ENCODE measurements at regions not wholly inside any gene's neighbourhood (a gene's known extent, or its start where the extent isn't known, plus 50 kb on each side); places are given as distances from the start of the nearest gene placed in this dataset.

- intact Hi-C loops (cut with micrococcal nuclease): no loop called here
- ATAC-seq (no peak), DNase-seq (no peak)
Observed at GRCh38 chr7:86222806-86223205, 420.9 kb upstream of the GRM3 start.

GRCh38 chr7:86214734-86215133 is 429.0 kb upstream of the GRM3 start:
- ATAC-seq: no peak
- intact Hi-C loops (cut with micrococcal nuclease): no loop called here
- no peak for DNase-seq

GRCh38 chr7:86212976-86213375 is 430.7 kb upstream of the GRM3 start:
- DNase-seq (no peak), ATAC-seq (no peak)
- intact Hi-C loops (cut with micrococcal nuclease): no loop called here

- intact Hi-C loops (cut with micrococcal nuclease): no loop called here
- no peak for DNase-seq
- no peak for ATAC-seq
Observed at GRCh38 chr7:86209036-86209435, 434.7 kb upstream of the GRM3 start.

GRCh38 chr7:86207740-86208139 is 436.0 kb upstream of the GRM3 start:
- no peak for ATAC-seq
- intact Hi-C loops (cut with micrococcal nuclease): no loop called here
- no peak for DNase-seq

- no peak for ATAC-seq
- DNase-seq: no peak
- intact Hi-C loops (cut with micrococcal nuclease): no loop called here
Observed at GRCh38 chr7:86202833-86203232, 440.9 kb upstream of the GRM3 start.

GRCh38 chr7:86201767-86202166 is 441.9 kb upstream of the GRM3 start:
- intact Hi-C loops (cut with micrococcal nuclease): no loop called here
- ATAC-seq (no peak), DNase-seq (no peak)

- intact Hi-C loops (cut with micrococcal nuclease): no loop called here
- DNase-seq (no peak), ATAC-seq (no peak)
Observed at GRCh38 chr7:86199881-86200614, 443.7 kb upstream of the GRM3 start.

GRCh38 chr7:86190351-86190750 is 453.4 kb upstream of the GRM3 start:
- ATAC-seq: no peak
- no peak for DNase-seq
- intact Hi-C loops (cut with micrococcal nuclease): no loop called here

GRCh38 chr7:86181474-86181873 is 462.2 kb upstream of the GRM3 start:
- ATAC-seq (no peak), DNase-seq (no peak)
- intact Hi-C loops (cut with micrococcal nuclease): no loop called here

- intact Hi-C loops (cut with micrococcal nuclease): no loop called here
- ATAC-seq: no peak
- no peak for DNase-seq
Observed at GRCh38 chr7:86164827-86165226, 478.9 kb upstream of the GRM3 start.

GRCh38 chr7:86158111-86158510 is 485.6 kb upstream of the GRM3 start:
- DNase-seq (no peak), ATAC-seq (no peak)
- intact Hi-C loops (cut with micrococcal nuclease): no loop called here

GRCh38 chr7:86155623-86156022 is 488.1 kb upstream of the GRM3 start:
- intact Hi-C loops (cut with micrococcal nuclease): no loop called here
- ATAC-seq: no peak
- no peak for DNase-seq

- intact Hi-C loops (cut with micrococcal nuclease): no loop called here
- ATAC-seq (no peak), DNase-seq (no peak)
Observed at GRCh38 chr7:86152926-86153325, 490.8 kb upstream of the GRM3 start.

GRCh38 chr7:86149024-86149665 is 494.6 kb upstream of the GRM3 start:
- ATAC-seq (no peak), DNase-seq (no peak)
- intact Hi-C loops (cut with micrococcal nuclease): no loop called here

- ATAC-seq: no peak
- no peak for DNase-seq
- intact Hi-C loops (cut with micrococcal nuclease): no loop called here
Observed at GRCh38 chr7:86148501-86148900, 495.2 kb upstream of the GRM3 start.

GRCh38 chr7:86137343-86137742 is 506.4 kb upstream of the GRM3 start:
- DNase-seq (no peak), ATAC-seq (no peak)
- intact Hi-C loops (cut with micrococcal nuclease): no loop called here

GRCh38 chr7:86130268-86130667 is 513.4 kb upstream of the GRM3 start:
- ATAC-seq (no peak), DNase-seq (no peak)
- intact Hi-C loops (cut with micrococcal nuclease): no loop called here

GRCh38 chr7:86123476-86123875 is 520.2 kb upstream of the GRM3 start:
- ATAC-seq (no peak), DNase-seq (no peak)
- intact Hi-C loops (cut with micrococcal nuclease): no loop called here

- intact Hi-C loops (cut with micrococcal nuclease): no loop called here
- DNase-seq (no peak), ATAC-seq (no peak)
Observed at GRCh38 chr7:86094166-86094669, 549.5 kb upstream of the GRM3 start.

- intact Hi-C loops (cut with micrococcal nuclease): no loop called here
- DNase-seq (no peak), ATAC-seq (no peak)
Observed at GRCh38 chr7:86091369-86091768, 552.3 kb upstream of the GRM3 start.
